Prostate gland (tissue), 2 donors: ENCODE measurements at regions not wholly inside any gene's neighbourhood (a gene's known extent, or its start where the extent isn't known, plus 50 kb on each side); places are given as distances from the start of the nearest gene placed in this dataset.

Source experiments
- POLR2A ChIP-seq: fragments of 450-650 bp; IDR thresholded peaks from one replicate; pipeline ENCODE4 v1.6.1; 2016; ENCODE audit warnings: antibody characterized with exemption, mild to moderate bottlenecking
- TF ChIP-seq, protein P1 (sequence below), 4 experiments: fragments of 200-600 bp in 2 of 4; fragments of 450-650 bp in 2 of 4; sonication (generic) in 2 of 4; IDR thresholded peaks; 1 replicate in 3 of 4; 2 replicates in 1 of 4; pipeline ENCODE4 v1.5.1; 2016 to 2019; ENCODE audit warnings: antibody characterized with exemption in 4 of 4, mild to moderate bottlenecking in 2 of 4, moderate library complexity in 2 of 4

DNA sequence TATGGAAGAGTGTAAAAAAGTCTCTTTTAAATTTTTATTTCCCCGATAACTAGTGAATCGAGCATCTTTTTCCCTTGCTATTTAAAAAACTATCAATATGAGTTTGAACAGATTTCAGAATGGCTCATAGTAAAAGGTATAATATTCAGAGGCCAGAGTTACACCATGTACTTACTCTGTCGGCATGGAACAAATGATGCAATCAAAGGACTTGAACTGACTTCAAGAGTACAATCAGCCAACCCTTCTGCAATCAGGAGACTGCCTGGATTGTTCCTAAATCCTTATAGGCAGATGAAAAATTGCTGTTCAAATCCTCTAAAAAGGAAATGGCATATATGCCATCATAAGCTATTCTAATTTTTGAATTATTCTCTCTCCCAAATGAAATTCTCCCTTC is 273.3 kb downstream of the SH2D1A start:
- no peak for TF ChIP-seq POLR2A
- TF ChIP-seq, protein P1, sequence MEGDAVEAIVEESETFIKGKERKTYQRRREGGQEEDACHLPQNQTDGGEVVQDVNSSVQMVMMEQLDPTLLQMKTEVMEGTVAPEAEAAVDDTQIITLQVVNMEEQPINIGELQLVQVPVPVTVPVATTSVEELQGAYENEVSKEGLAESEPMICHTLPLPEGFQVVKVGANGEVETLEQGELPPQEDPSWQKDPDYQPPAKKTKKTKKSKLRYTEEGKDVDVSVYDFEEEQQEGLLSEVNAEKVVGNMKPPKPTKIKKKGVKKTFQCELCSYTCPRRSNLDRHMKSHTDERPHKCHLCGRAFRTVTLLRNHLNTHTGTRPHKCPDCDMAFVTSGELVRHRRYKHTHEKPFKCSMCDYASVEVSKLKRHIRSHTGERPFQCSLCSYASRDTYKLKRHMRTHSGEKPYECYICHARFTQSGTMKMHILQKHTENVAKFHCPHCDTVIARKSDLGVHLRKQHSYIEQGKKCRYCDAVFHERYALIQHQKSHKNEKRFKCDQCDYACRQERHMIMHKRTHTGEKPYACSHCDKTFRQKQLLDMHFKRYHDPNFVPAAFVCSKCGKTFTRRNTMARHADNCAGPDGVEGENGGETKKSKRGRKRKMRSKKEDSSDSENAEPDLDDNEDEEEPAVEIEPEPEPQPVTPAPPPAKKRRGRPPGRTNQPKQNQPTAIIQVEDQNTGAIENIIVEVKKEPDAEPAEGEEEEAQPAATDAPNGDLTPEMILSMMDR (IDR thresholded peaks at IDR 0.05) = no peak
